Mesenchymal stem cell (in vitro differentiated cells and primary cell): ENCODE measurements at regions not wholly inside any gene's neighbourhood (a gene's known extent, or its start where the extent isn't known, plus 50 kb on each side); places are given as distances from the start of the nearest gene placed in this dataset.

Source experiments
- DNase-seq: peaks from one replicate; pipeline ENCODE4 v3.0.0-alpha.2; 2013
- H2AFZ ChIP-seq: one replicate; pipeline ENCODE4 v1.6.1; 2013; ENCODE audit warnings: low read depth, mild to moderate bottlenecking, control low read depth, inconsistent platforms, low read length, moderate library complexity
- H2AK5ac ChIP-seq: 2 replicates; pipeline ENCODE4 v1.6.1; 2013; ENCODE audit warnings: low read length, moderate library complexity, mild to moderate bottlenecking, inconsistent platforms; ENCODE audit not compliant: severe bottlenecking
- H2BK120ac ChIP-seq: one replicate; pipeline ENCODE4 v1.6.1; 2013; ENCODE audit warnings: low read depth, mild to moderate bottlenecking, inconsistent platforms, low read length, moderate library complexity
- H2BK12ac ChIP-seq, 2 experiments: one replicate each; pipeline ENCODE4 v1.6.1; 2013; ENCODE audit warnings: inconsistent platforms in 2 of 2, low read length in 2 of 2, mild to moderate bottlenecking in 2 of 2, moderate library complexity in 2 of 2, control low read depth in 1 of 2
- H2BK15ac ChIP-seq: one replicate; pipeline ENCODE4 v1.6.1; 2013; ENCODE audit warnings: mild to moderate bottlenecking, low read depth, inconsistent platforms; ENCODE audit not compliant: poor library complexity, severe bottlenecking
- H2BK5ac ChIP-seq: 2 replicates; pipeline ENCODE4 v1.6.1; 2013; ENCODE audit warnings: low read depth, mild to moderate bottlenecking, low read length, control low read depth, inconsistent platforms; ENCODE audit not compliant: poor library complexity, severe bottlenecking
- H3K14ac ChIP-seq, 2 experiments: one replicate each; pipeline ENCODE4 v1.6.1; 2013; ENCODE audit warnings: inconsistent platforms in 2 of 2, low read length in 2 of 2, control low read depth in 1 of 2, mild to moderate bottlenecking in 1 of 2, moderate library complexity in 1 of 2
- H3K18ac ChIP-seq, 2 experiments: one replicate each; pipeline ENCODE4 v1.6.1; 2013; ENCODE audit warnings: inconsistent platforms in 2 of 2, low read length in 2 of 2, control low read depth in 1 of 2, low read depth in 1 of 2, mild to moderate bottlenecking in 1 of 2
- H3K23ac ChIP-seq, 2 experiments: one replicate each; pipeline ENCODE4 v1.6.1; 2013; ENCODE audit warnings: inconsistent platforms in 2 of 2, low read length in 2 of 2, mild to moderate bottlenecking in 2 of 2, moderate library complexity in 2 of 2, control low read depth in 1 of 2
- H3K27ac ChIP-seq: 2 replicates; pipeline ENCODE4 v1.5.1; 2013; ENCODE audit warnings: mild to moderate bottlenecking, moderate library complexity, low read length, control low read depth, inconsistent platforms; ENCODE audit not compliant: poor library complexity, severe bottlenecking
- H3K27me3 ChIP-seq, 2 experiments: 2 replicates each; pipeline versions ENCODE4 v1.6.1 to v1.7.0; 2013; ENCODE audit warnings: low read length in 2 of 2, mild to moderate bottlenecking in 2 of 2, moderate library complexity in 2 of 2, control low read depth in 1 of 2, inconsistent platforms in 1 of 2; ENCODE audit not compliant: control insufficient read depth in 1 of 2, insufficient read depth in 1 of 2
- H3K36me3 ChIP-seq, 2 experiments: 2 replicates each; pipeline versions ENCODE4 v1.6.1 to v1.7.0; 2013; ENCODE audit warnings: low read length in 2 of 2, control low read depth in 1 of 2, inconsistent platforms in 1 of 2, low read depth in 1 of 2, mild to moderate bottlenecking in 1 of 2; ENCODE audit not compliant: insufficient read depth in 2 of 2, control insufficient read depth in 1 of 2
- H3K4ac ChIP-seq, 2 experiments: one replicate each; pipeline ENCODE4 v1.6.1; 2013; ENCODE audit warnings: inconsistent platforms in 2 of 2, low read length in 2 of 2, mild to moderate bottlenecking in 2 of 2, moderate library complexity in 2 of 2, control low read depth in 1 of 2, low read depth in 1 of 2
- H3K4me1 ChIP-seq: 2 replicates; pipeline ENCODE4 v1.6.1; 2013; ENCODE audit warnings: low read depth, low read length, control low read depth; ENCODE audit not compliant: control insufficient read depth, insufficient read depth
- H3K4me2 ChIP-seq: 2 replicates; pipeline ENCODE4 v1.6.1; 2013; ENCODE audit warnings: low read length, mild to moderate bottlenecking, inconsistent platforms; ENCODE audit not compliant: poor library complexity, severe bottlenecking
- H3K4me3 ChIP-seq, 2 experiments: 2 replicates each; pipeline versions ENCODE4 v1.5.1 to v1.7.0; 2013; ENCODE audit warnings: low read length in 2 of 2, mild to moderate bottlenecking in 2 of 2, control low read depth in 1 of 2, low read depth in 1 of 2; ENCODE audit not compliant: insufficient read depth in 1 of 2
- H3K79me1 ChIP-seq: replicated peaks from 2 replicates; pipeline ENCODE4 v1.6.1; 2013; ENCODE audit warnings: mild to moderate bottlenecking, control low read depth, low read length, inconsistent platforms; ENCODE audit not compliant: poor library complexity, severe bottlenecking
- H3K9ac ChIP-seq: 2 replicates; pipeline ENCODE4 v1.7.0; 2013; ENCODE audit warnings: mild to moderate bottlenecking, low read length, moderate library complexity
- H3K9me3 ChIP-seq: 2 replicates; pipeline ENCODE4 v1.7.0; 2013; ENCODE audit warnings: mild to moderate bottlenecking, low read length; ENCODE audit not compliant: control insufficient read depth
- H4K8ac ChIP-seq: one replicate; pipeline ENCODE4 v1.6.1; 2013; ENCODE audit warnings: inconsistent platforms, mild to moderate bottlenecking, low read length, moderate library complexity
- H4K91ac ChIP-seq: one replicate; pipeline ENCODE4 v1.6.1; 2013; ENCODE audit warnings: mild to moderate bottlenecking, low read length, inconsistent platforms
- WGBS: methylation state at CpG from one replicate; pipeline ENCODE4 v1.1.7; 2013; ENCODE audit warnings: mixed read lengths; 5-methylcytosine and 5-hydroxymethylcytosine counted together

- 71% methylated on average over 9 of the region's 9 CpGs for WGBS
- no peak overlapping the region for H2BK15ac ChIP-seq
Measured at GRCh38 chr5:2196416-2196815, 313.7 kb upstream of the IRX4 start.

GRCh38 chr5:2194949-2195348, 312.2 kb upstream of the IRX4 start:
- Histone ChIP-seq H3K23ac (no peak overlapping the region), H2BK5ac (no peak overlapping the region), H4K91ac (no peak overlapping the region), H3K4me3 (no peak overlapping the region), H3K4me1 (no peaks in the 10 kb centered on the region), H2BK15ac (no peak overlapping the region), H2BK120ac (no peak overlapping the region), H2AFZ (no peak overlapping the region), H4K8ac (no peak overlapping the region), H3K79me1 (no peaks in the 10 kb centered on the region), H2AK5ac (no peak overlapping the region), H3K27me3 (peaks cover 0 to 3% of the 10 kb centered on the region in 2 experiments), H3K4ac (no peak overlapping the region), H2BK12ac (no peak overlapping the region), H3K14ac (no peak overlapping the region), H3K18ac (no peak overlapping the region), H3K36me3 (no peaks in the 10 kb centered on the region), H3K9me3 (peaks cover 22% of the 10 kb centered on the region), H3K27ac (no peak overlapping the region), H3K4me2 (no peak overlapping the region), H3K9ac (no peak overlapping the region)
- 36% methylated on average over 2 of the region's 2 CpGs for WGBS
- no peak for DNase-seq

More at GRCh38 chr5:2196416-2196815, 313.7 kb upstream of the IRX4 start:
- Histone ChIP-seq H3K4ac (no peak overlapping the region), H2BK5ac (no peak overlapping the region), H3K4me2 (no peak overlapping the region), H2BK120ac (no peak overlapping the region), H2AFZ (no peak overlapping the region), H3K27me3 (no peaks in the 10 kb centered on the region), H3K9me3 (peaks cover 22% of the 10 kb centered on the region), H3K27ac (no peak overlapping the region), H3K14ac (no peak overlapping the region), H2AK5ac (no peak overlapping the region), H2BK12ac (no peak overlapping the region), H4K8ac (no peak overlapping the region), H3K4me1 (no peaks in the 10 kb centered on the region), H3K9ac (no peak overlapping the region), H3K79me1 (no peaks in the 10 kb centered on the region), H4K91ac (no peak overlapping the region), H3K23ac (no peak overlapping the region), H3K4me3 (no peak overlapping the region), H3K36me3 (no peaks in the 10 kb centered on the region), H3K18ac (no peak overlapping the region)
- no peak for DNase-seq

GRCh38 chr5:2194236-2194555, 311.5 kb upstream of the IRX4 start:
- Histone ChIP-seq H3K27ac (no peak overlapping the region), H3K9me3 (peaks cover 22% of the 10 kb centered on the region), H3K4me1 (no peaks in the 10 kb centered on the region), H2AK5ac (no peak overlapping the region), H3K9ac (no peak overlapping the region), H3K4me3 (no peak overlapping the region), H2BK12ac (no peak overlapping the region), H3K36me3 (no peaks in the 10 kb centered on the region), H2BK15ac (no peak overlapping the region), H3K4ac (no peak overlapping the region), H2BK120ac (no peak overlapping the region), H3K14ac (no peak overlapping the region), H2AFZ (no peak overlapping the region), H3K27me3 (peaks cover 0 to 4% of the 10 kb centered on the region in 2 experiments), H3K79me1 (no peaks in the 10 kb centered on the region), H3K18ac (no peak overlapping the region), H2BK5ac (no peak overlapping the region), H4K8ac (no peak overlapping the region), H3K23ac (no peak overlapping the region), H3K4me2 (no peak overlapping the region), H4K91ac (no peak overlapping the region)
- 71% methylated on average over 6 of the region's 6 CpGs for WGBS
- DNase-seq: no peak

- DNase-seq: no peak
- no peak overlapping the region for H4K8ac ChIP-seq
- H3K9ac ChIP-seq: no peak overlapping the region
- H3K27me3 ChIP-seq: peaks cover 0 to 7% of the 10 kb centered on the region in 2 experiments
- no peak overlapping the region for H3K23ac ChIP-seq
- no peak overlapping the region for H3K4ac ChIP-seq
- 67% methylated on average over 11 of the region's 11 CpGs for WGBS
- H2AK5ac ChIP-seq: no peak overlapping the region
- no peak overlapping the region for H4K91ac ChIP-seq
- H2BK15ac ChIP-seq: no peak overlapping the region
- H3K4me3 ChIP-seq: no peak overlapping the region
- H3K36me3 ChIP-seq: no peaks in the 10 kb centered on the region
- H2BK12ac ChIP-seq: no peak overlapping the region
- no peak overlapping the region for H3K27ac ChIP-seq
- H3K4me1 ChIP-seq: no peaks in the 10 kb centered on the region
- H3K18ac ChIP-seq: no peak overlapping the region
- no peaks in the 10 kb centered on the region for H3K79me1 ChIP-seq
- no peak overlapping the region for H3K14ac ChIP-seq
- no peak overlapping the region for H2BK5ac ChIP-seq
- no peak overlapping the region for H2BK120ac ChIP-seq
- no peak overlapping the region for H3K4me2 ChIP-seq
- no peak overlapping the region for H2AFZ ChIP-seq
- peaks cover 22% of the 10 kb centered on the region for H3K9me3 ChIP-seq
Measured at GRCh38 chr5:2193542-2194235, 311.0 kb upstream of the IRX4 start.
